ENCODE measurements at regions not wholly inside any gene's neighbourhood (a gene's known extent, or its start where the extent isn't known, plus 50 kb on each side); places are given as distances from the start of the nearest gene placed in this dataset.

- TF ChIP-seq ATF1 (CRISPR knock-in tag; IDR thresholded peaks at IDR 0.05) (no peak), ATF1 (tag; IDR thresholded peaks at IDR 0.05) (peak; percentile 39; the same call in 1 of the 2 replicates), CEBPG (CRISPR knock-in tag; IDR thresholded peaks at IDR 0.05) (peak; percentile 39; the same call in 1 of the 2 replicates), CEBPG (tag; conservative IDR thresholded peaks at IDR 0.05 in 1 of 2, IDR thresholded peaks at IDR 0.05 in 1 of 2) (peak in 1 of 2 experiments; percentile 62; a peak in 2 of 4 replicates), NR3C1 (CRISPR knock-in tag; IDR thresholded peaks at IDR 0.05) (no peak)
These were observed 221.8 kb upstream of the KLF6 start (continued) for GRCh38 chr10:4006858-4007257.

- ATAC-seq = no peak
- WGBS (ENCODE audit: insufficient coverage, low coverage, missing lambda C conversion rate) = 22% methylated on average over 8 of the region's 8 CpGs
- Histone ChIP-seq H3K4me2 (ENCODE audit: insufficient read depth, low read length) (no peak overlapping the region), H3K79me2 (ENCODE audit: control insufficient read depth, insufficient read depth, low read length) (no peaks in the 10 kb centered on the region), H3K27me3 (ENCODE audit: control insufficient read depth in 2 of 2, insufficient read depth in 2 of 2, low read length in 2 of 2) (peaks cover 0 to 19% of the 10 kb centered on the region in 2 experiments; a peak in 2 of 5 replicates), H4K20me1 (replicated peaks; ENCODE audit: control insufficient read depth, insufficient read depth, low read length) (no peaks in the 10 kb centered on the region), H2AFZ (ENCODE audit: low read depth, low read length) (no peak overlapping the region), H3K36me3 (ENCODE audit: control insufficient read depth, insufficient read depth, low read length) (no peaks in the 10 kb centered on the region), H3K4me1 (replicated peaks in 1 of 2; ENCODE audit: control insufficient read depth in 2 of 2, insufficient read depth in 2 of 2, low read length in 2 of 2) (no peaks in the 10 kb centered on the region), H3K9ac (ENCODE audit: insufficient read depth in 1 of 2, low read depth in 2 of 2, low read length in 2 of 2) (no peak overlapping the region), H3K9me3 (replicated peaks; ENCODE audit: control insufficient read depth, insufficient read depth, low read depth, low read length) (no peaks in the 10 kb centered on the region), H3K4me3 (no peak overlapping the region), H3K9me1 (ENCODE audit: control insufficient read depth, insufficient read depth, low read length) (no peaks in the 10 kb centered on the region), H3K27ac (ENCODE audit: extremely low read depth, low read depth, low read length) (no peak overlapping the region)
- BruUV-seq (replicated peaks) = no TSS peak
- intact Hi-C loops (cut with micrococcal nuclease) = no loop called here
- no peak for FAIRE-seq
- DNase-seq (ENCODE audit: extremely low read depth in 1 of 4, low spot score in 3 of 4) = no peak
- TF ChIP-seq SPI1 (IDR thresholded peaks at IDR 0.05; ENCODE audit: borderline replicate concordance, low read depth, low read length) (peak; percentile 55; the same call in 1 of the 2 replicates), ELK3 (CRISPR knock-in tag; IDR thresholded peaks at IDR 0.05) (no peak)
- ChIA-PET POLR2A (interaction anchor here (0.6 kb wide), 1 partner anchor 148 kb away, joined by 3 read pairs; no protein-coding TSS in a partner anchor), CTCF (ENCODE audit: low intra/inter-chr PET ratio) (no interaction called here)
- in situ Hi-C loops (cut with MboI) = no loop called here
These were observed 221.0 kb upstream of the KLF6 start for GRCh38 chr10:4006051-4006450.

Measured in K562 (cell line).